NCI-H2196 (cell line): ENCODE measurements at regions not wholly inside any gene's neighbourhood (a gene's known extent, or its start where the extent isn't known, plus 50 kb on each side); places are given as distances from the start of the nearest gene placed in this dataset.

Experiments used
- DNase-seq: peaks from one replicate; lab custom pipeline; 2025; ENCODE audit not compliant: unreplicated experiment; lab: John Stamatoyannopoulos, UW

DNA sequence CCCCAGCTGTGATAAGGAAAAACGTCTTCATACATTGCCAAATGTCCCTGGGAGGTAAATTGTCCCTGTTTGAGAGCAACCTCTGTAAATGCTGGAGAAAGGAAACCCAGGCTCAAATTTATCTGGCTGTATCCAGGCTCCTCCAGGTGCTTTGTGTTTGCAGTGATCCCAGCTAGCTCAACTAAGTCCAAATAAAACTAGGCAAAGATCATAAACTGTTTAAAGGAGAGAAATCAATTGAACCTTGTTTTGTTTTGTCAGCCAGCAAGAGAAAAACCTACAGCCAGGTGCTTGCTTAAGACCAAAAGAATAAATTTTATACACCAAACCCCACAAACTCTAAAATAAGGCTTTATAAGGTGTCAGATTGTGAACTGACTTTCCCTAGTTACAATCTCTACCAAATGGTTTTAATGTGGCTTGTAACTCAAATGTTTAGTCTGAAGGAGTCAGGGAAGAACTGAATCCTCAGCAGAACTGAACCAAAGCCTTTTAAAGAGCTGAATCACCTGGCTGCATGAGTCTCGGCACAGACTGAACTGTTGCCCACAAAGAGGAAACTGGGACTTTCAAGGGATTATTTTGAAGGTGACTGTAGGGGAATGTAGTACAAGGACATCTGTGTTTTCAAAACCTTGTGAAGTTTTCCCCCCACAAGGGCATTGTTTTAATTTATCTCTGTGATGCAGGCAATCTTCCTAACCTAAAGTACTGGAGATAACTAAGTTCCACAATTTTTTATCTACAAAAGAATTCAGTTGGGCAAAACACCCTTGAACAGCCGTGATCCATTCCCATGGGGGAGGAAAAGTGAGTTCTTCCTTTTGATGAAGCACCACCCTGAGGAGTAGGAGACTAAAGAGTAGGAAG lies 201.7 kb upstream of the TARS1 start:
- DNase-seq: no peak

DNA sequence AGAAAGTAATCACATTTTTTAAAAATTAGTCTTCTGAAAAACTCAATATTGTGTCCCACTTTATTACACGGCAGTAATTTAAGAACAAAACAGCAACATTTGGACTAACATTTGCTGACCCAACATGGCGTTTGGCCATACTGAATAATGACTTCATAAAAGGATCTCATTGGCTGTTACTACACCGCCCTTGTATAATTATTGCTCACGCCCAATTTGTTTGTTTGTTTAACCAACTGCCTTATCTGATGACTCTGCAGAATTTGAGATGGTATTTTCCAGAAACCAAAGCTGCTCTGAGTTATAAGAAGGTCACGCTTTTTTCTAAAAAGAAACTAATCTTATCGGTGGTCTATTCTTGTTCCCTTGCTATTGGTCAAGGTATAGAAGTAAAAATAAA lies 200.2 kb upstream of the TARS1 start:
- DNase-seq: no peak

DNA sequence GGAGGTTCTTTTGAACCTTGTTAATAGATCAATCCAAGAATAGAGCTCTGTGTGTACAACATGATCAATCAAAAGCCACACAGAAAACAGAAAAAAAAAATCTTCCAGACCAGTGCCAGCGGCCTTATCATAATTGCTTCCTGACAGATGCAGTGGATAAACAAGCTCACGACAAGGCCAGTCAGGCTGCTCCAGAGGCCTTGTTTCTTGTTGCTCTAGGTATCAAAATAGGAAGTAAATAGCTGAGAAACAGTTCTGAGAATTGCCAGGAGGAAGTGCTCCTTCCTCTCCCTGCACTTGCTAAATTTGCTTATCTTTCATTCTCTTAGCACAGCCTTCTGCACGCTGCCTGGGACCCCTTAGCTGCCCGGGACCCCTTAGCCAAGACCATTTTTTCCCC lies 199.0 kb upstream of the TARS1 start:
- DNase-seq: no peak

DNA sequence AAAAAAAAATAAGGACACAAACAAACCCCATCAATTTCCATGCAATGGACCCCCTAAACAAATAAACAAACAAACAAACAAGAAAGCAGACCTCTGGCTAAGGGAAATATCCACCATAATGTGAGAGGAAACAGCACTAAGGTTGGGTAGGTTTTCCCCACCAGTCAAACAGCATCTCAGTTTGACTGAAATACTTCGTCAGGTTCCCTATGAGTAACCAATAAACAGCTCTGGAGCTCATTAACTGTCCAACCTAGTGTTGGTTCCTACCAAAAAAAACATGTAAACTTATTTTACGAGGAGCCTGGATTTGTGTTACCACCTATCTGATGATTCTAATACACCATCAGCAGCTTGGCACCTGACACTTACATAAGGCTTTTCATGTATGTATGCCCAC lies 198.5 kb upstream of the TARS1 start:
- no peak for DNase-seq

DNA sequence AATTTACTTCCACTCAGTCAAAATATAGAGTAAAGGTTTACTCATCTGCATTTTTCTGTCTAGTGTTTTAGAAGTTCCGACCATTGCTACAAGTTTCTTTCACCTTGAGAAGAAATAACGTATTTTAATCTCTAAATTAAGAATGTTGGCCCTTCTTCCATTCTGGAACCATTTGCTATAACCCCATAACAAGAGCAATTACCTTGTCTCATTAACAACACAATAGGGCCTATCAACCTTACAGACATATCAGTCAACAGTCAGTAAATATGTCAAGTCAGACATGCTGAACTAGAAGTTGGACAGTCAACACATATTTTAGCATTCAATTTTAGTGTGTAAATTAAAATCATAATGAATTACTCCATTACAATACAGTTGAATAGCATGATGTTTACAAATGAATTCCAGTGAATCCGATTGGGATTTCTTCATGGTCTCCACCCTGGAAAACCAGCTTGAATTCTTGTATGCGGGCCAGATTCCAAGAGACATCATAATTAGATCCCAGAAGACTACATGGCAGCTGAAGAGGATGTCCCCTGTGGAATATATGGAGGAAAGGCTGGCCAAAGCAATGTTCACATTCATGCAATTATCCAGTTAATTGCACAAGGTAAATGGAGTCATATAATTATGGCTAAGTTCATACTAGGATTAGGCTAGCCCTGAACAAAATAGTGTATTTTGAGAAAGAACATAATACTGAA lies 196.2 kb upstream of the TARS1 start:
- DNase-seq: no peak

DNA sequence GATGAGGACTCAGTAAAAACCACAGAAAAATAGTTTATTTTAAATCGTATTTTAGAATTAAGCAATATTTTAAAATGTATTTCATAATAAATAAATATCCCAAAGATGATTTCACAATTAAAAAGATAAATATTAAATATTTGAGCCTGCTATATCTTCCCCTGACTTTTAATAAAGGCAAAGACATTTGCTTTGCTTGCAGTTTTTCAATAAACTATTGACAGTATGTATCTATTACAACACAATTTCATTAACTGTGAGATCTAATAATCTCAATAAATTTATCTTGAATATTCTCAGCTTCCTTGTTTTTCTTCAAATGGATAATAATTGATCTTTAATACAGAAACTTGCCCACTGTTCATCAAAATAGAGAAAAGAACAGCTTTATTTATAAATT lies 186.2 kb upstream of the TARS1 start:
- DNase-seq: no peak

DNA sequence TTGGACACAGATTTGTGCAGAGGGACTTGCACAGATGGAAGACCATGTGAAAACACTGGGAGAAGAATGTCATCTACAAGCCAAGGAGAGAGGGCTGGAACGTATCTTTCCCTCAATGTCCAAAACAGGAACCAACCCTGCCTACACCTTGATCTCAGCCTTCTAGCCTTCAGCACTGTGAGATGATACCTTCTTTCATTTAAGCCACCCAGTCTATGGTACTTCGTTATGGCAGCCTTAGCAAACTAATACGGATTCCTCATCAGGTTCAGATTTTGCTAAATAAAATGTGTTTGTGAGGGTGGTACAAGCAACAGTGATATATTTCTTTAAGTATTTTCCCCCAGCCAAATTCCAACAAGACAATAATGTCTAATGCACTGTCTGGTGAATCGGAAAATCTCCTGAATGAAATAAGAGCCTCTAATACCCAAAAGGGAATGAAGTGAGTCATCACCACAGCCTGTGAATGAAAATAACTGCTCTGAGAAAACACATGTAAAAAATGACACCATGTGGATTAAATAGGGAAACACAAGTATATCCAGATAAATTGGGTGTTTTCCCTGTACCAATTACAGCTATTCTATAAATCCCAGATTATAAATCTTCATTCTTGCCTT lies 182.8 kb upstream of the TARS1 start:
- no peak for DNase-seq

DNA sequence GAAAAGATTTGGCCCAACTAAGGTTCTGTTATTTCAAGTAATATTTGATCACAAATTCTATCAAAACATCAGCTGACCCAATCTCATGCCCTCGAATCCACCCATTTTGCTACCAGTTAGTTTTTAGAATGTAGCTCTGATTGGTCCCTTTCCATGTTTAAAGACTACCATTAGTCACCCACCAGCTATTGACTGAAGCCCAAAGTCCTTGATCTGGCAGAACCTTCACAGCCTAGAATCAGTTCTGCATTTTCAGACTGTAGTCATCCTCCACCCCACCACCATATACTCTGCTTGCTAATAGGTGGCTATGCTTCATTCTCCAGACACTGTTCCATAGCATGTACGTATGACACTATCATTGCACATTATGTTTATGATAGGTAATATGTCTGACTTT lies 182.2 kb upstream of the TARS1 start:
- DNase-seq: no peak

DNA sequence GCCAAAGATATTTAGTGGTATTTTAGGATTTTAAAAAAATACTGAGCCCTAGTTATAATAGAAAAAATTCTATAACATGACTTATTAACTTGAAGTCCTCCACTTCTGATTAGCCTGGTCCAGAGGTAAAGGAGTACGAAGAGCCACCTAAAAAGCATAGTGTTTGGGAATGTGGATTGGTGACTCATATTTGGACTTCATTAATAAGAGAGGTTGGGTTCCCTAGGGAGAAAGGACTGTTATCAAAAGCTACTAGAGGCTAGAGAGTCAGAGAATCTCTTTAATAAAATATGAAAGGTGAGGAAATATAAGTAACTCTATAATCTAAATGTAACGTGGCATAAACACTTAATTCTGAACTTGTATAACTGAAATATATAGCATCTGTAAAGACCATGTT lies 180.7 kb upstream of the TARS1 start:
- no peak for DNase-seq

DNA sequence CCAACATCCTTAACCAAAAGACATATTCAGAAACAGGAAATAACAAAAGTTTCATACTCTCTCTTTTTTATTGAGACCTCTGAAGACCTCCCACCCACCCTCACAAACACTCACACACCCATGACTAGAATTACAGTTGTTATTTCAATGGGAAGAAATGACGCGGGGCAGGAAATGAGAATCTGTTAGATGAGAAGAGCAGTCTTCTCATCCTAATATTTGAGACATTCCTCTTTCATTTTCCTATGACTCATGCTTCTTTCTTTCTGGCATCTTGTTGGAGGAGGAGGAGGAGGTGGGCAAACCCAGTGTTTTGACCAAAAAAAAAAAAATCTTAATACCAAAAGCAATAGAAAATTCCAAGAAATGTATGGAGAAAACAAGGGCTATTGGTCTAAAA lies 179.5 kb upstream of the TARS1 start:
- no peak for DNase-seq

DNA sequence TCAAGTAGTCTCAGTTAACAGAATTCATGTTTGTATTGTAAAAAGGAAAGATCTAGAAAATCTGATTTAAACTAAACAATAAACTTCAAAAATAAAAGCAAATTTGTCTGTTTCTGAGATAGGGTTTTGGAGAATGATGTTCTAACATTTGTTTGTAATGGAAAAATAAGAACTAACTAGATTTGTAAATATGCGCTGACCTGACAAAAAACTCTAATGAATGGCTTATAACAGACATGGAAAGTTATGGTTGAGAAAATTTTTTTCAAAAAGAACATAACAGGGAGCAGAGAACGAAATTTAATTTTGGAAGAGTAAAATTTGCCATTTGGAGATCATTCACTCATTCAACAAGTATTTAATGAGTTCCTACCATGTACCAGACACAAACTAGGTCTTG lies 179.0 kb upstream of the TARS1 start:
- no peak for DNase-seq

DNA sequence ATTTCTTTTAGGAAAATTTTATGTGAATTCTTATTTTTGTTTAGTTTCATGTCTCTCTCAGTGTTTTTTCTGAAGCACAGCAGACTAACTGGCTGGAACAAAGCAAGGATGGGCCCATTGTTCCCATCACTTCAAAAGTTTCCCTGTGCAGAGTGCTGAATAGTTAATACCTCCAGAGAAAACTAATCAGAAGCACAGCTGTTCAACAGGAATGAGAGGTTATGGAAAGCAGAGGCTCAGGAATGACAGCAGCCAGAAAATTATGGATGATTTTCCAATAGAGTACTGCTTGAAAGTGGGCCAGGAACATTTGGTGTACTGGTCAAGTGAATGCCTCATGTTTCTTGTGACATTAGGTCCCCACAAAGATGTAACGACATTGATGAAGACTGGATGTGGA lies 173.0 kb upstream of the TARS1 start:
- DNase-seq: no peak

DNA sequence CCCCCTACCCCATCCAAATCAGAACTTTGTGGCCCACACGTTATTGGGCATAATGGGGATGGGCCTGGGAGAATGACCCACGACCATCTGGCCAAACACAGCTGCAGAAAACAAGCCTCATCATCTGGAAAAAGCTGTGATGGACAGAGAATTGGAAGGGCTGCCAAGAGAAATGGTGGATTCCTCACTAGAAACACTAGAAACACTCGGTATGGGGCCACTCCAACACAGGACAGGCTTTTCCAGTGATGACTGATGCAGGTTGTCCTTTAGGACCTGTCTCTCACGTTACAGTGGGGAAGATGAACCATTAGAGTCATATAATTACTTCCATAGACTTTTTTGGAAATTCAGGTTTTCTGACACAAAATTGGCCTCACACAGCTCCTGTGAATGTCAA lies 172.4 kb upstream of the TARS1 start:
- no peak for DNase-seq

DNA sequence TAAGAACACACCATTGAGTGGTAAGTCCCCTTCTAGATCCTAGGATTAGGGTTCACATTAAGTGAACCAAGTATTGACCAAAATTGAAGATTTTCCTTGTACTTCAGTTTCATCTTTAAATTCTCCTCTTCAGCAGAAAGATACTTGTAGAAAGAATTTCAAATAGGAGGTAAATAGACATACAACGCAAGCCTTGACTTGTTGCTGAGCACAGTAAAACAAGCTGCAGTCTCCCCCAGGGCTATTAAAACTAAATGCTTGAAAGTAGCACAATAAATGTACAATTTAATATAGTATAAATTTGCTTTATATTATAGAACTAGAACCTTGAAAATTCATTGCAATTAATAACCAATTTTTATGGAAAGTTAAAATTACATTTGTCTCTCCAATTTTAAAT lies 170.1 kb upstream of the TARS1 start:
- no peak for DNase-seq

DNA sequence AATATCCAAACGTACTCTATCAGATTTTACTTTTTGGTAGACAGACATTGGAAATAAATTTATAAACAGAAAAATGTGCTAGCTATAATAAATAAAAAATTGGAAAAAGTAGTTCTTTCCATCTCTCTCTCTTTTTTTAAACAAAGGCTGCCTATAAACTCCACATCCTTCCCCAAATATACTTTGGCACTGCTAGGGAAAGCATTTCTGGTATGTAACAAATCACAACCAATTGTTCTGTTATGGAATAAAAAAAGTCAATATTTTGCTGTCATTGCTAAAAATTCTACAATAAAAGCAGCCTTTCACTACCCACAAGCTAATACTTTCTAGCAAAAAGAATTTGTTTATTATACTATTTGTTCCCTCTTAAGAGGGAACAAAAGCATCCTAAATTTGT lies 169.2 kb upstream of the TARS1 start:
- DNase-seq: no peak

DNA sequence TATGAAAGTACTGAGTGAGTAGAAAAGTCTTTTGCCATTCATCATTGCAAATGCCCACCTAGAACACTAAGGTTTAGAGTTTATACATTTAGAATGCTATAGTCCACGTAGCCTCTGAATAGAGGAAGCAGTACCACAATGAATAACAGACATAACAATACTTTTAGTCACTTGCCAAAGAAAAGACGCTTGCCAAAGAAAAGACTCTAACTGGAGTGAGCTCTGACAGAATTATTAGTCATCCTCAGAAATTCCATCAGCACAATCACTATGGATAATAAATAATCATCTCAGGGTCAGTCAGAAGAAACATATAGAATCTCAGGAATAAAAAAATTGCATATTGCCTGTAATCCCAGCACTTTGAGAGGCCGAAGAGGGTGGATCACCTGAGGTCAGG lies 168.5 kb upstream of the TARS1 start:
- no peak for DNase-seq

DNA sequence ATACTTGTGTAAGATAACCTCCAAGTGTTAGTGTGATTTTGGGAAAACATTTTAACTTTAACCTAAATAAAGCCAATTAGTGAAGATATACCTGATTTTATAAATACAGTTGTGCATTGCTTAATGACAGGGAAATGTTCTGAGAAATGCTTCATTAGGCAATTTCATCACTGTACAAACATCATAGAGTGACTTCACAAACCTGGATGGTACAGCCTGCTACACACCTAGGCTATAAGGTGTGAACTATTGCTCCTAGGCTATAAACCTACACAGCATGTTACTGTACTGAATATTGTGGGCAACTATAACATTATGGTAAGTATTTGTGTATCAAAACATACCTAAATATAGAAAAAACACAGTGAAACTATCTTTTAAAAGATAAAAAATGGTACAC lies 166.8 kb upstream of the TARS1 start:
- no peak for DNase-seq

DNA sequence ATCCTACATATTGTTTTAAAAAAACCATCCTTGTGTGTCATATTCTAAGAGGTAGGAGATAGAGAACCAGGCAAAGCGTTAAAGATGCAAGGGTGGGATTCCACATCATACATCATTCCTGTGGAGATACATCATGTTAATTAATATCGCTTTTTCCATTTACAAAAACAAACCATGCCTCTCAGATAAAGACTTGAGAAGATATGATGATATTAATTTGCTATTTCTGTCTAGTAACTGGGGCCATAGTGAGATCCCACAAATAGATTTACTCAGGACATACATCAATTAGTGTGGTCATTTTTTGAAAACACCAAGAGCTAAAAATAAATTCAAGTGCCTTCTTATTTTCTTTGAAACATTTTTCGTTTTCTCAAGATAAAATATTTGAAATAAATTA lies 165.4 kb upstream of the TARS1 start:
- no peak for DNase-seq

DNA sequence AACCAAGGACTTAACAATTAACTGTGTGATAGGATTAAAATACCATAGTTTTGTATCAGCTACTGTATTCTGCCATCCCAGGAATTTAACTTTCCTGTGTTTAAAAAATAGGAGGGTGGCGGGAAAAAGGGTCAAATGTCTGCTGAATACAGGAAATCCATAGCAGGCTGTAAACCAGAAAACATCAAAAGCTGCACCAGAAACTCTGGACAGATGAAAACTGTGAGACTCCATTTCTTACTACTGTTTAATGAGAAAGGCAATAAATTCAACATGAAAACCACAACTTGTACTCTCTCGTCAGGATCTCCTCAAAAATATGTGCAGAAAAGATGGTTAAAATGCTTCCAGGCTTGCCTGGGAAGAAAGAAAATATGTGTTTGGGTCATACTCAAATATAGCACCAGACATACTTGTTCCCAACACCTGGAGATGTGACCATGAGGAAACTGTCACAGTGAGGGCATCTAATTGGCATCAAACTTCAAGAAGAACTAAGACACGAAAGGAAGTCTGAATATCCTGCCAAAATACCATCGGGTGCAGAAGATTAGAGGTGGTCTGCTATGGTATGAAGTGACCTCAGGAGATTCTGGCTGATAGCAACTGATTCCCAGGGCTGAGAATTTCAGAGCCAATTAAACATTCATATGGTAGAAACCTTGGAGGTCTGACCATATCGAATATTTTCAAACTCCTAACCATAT lies 164.7 kb upstream of the TARS1 start:
- DNase-seq: no peak

DNA sequence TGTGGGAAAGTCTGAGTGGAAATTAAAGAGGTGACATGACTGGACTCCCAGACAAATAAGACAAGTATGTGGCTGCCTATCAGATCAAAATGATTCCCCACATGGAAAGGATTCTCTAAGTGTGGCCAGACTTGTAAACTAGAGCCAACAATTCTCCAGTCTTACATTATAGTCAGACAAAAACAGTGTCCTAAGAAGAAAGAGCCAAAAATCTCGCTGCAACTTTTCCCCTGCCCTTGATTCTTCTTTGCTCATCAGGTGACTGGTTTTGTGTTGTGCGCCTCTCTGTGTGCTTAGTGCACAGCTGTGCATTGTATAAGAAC lies 164.2 kb upstream of the TARS1 start:
- no peak for DNase-seq

DNA sequence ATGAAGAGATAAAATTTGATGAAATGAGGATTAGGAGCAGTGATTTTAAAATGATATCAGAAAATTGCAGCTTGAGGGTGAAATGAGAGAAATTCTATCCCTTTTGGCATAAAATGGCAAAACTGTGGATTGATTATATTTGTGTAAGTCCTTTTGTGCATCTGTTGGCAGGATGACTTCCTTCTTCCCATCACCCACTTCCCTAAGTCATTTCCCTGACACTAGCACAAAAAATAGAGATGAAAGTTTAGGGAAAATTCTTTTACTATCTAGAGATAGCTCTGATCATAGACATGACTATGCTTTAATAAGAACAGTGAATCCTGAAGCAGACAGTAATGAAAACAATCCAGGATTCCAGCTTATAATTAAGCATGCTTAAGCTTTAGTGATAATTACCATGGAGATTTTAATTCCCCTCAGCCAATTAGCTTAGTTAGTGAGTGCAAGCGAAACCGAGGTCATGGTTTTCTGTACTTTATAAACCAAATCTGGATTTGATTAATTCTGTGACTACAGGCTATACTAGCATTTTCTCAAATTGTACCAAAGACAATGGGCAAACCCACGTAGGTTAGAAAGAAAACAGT lies 163.6 kb upstream of the TARS1 start:
- no peak for DNase-seq
